GM13977 (cell line): ENCODE measurements at regions not wholly inside any gene's neighbourhood (a gene's known extent, or its start where the extent isn't known, plus 50 kb on each side); places are given as distances from the start of the nearest gene placed in this dataset.

ENCODE experiments used
- DNase-seq: peaks from one replicate; pipeline ENCODE4 v3.0.0; 2012; ENCODE audit warnings: low spot score
- CTCF ChIP-seq: IDR thresholded peaks from 2 replicates; pipeline ENCODE4 v1.5.1; 2012; ENCODE audit warnings: mild to moderate bottlenecking, control low read depth; ENCODE audit not compliant: insufficient read depth; ENCODE audit errors: extremely low read depth, missing control alignments
- in situ Hi-C: fragments of 300-500 bp; cut with MboI; formaldehyde crosslinking; loops from one replicate; pipeline ENCODE4 v1.12.0; 2022; ENCODE audit warnings: low sequenced_read_pairs, low pct_unique_long_range_greater_than_20kb, mixed read lengths, inconsistent platforms; ENCODE audit not compliant: unreplicated experiment

DNA sequence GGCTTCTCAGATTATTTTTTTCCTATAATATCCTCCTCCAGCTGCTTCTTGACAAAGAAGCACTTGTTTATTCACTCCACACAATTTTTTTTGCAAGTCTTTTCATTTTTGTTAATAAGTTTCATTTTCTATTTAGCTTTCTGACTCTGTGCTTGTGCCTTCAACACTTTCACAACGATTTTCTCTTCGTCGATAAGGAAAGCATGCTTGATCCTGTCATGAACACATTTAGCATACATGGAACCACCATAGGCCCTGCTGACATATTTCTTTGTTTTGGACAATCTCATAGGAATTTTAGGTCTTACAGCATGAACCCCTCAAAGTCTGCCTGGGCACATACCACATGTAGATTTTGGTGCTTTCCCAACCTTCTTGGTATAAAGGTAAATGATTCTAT lies 346.0 kb downstream of the KCNRG start:
- no peak for TF ChIP-seq CTCF
- in situ Hi-C loops: no loop called here
- DNase-seq: no peak

DNA sequence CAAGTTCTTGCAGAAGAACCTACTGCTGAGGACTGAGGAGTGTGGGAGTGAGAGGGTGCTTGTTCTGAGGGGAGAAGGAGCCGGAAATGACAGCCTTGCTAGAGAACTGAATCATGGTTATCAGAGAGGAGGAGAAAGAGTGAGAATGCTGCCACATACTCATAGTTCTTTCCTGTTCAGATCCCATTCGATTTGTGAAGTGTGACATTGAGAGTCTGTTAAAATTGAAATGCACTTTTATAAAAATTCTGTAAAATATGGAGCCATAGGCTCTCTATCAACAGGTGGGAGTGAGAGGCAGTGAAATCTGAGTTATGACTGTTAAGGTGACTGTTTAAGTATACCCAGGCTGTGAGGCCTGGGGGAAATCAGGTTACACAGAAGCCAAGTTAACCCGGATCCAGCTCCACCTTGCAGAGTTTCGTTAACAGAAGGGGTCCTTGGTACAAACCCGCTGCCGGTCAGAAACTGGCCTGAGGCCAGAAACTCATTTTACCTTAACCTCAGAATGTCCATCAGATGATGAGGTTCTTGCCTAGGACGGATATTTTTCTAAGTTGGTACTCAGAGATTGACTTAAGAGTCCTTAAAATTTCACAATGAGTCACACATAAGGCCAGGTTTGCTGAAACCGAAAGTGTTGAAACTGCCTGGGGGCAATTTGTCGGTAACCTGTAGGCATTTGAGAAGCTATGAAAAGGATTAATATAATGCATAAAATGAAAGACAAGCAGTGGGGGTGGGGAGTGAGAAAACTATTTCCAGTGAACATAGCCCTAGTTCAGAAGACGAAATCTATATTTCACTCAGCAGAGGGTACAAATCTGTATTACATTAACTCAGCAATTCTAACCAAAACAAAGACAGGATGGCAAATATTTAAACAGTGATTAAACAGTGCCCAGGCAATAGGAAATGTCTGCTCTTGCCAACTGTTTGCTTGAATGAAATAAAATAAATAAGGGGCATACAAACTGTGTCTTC lies 350.5 kb downstream of the KCNRG start:
- in situ Hi-C loops: no loop called here
- no peak for DNase-seq
- no peak for TF ChIP-seq CTCF

GRCh38 chr13:50366488-50367174 lies 351.4 kb downstream of the KCNRG start:
- in situ Hi-C loops: no loop called here
- peak; percentile 36 for DNase-seq
- no peak for TF ChIP-seq CTCF

DNA sequence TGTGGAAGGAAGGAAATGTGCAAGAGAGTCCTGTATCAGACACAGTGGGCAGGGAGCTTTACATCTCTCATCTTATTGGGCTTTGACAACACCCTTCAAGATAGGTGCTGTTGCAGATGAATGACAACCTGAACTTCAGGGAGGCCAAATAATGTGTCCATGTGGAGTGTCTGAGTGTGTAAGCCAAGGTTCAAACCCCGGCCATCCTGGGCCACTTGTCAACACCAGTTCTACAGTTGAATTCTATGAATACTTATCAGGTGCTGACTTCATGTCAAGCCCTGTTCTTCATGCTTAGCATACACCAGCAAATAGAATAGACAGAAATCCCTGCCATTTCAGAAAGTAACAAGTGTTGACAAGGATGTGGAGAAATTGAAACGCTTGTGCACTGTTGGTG lies 354.4 kb downstream of the KCNRG start:
- in situ Hi-C loops: no loop called here
- no peak for TF ChIP-seq CTCF
- DNase-seq: no peak

DNA sequence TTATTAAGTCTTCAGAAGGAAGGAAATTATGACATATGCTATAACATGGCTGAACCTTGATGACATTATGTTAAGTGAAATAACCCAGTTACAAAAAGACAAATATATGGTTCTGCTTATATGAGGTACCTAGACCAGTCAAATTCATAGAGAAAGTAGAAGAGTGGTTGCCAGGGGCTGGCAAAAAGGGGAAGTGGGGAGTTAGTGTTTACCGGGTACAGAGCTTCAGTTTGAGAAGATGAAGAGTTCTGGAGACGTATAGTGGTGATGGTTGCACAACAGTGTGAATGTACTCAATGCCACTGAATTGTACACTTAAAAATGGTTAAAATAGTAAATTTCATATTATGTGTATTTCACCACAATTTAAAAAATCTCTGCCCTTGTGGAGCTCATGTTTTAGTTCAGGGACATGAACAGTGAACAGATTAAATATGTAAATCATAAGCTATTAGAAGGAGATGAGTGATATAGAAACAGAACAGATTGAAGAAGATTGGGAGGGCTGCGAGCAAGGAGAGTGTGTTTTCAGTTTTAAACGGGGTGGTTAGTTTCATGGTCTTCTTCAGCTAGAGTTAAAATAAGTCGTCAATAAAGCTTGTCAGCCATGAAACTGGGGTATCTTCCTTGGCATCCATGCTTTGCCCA lies 355.2 kb downstream of the KCNRG start:
- in situ Hi-C loops: no loop called here
- no peak for DNase-seq
- no peak for TF ChIP-seq CTCF

DNA sequence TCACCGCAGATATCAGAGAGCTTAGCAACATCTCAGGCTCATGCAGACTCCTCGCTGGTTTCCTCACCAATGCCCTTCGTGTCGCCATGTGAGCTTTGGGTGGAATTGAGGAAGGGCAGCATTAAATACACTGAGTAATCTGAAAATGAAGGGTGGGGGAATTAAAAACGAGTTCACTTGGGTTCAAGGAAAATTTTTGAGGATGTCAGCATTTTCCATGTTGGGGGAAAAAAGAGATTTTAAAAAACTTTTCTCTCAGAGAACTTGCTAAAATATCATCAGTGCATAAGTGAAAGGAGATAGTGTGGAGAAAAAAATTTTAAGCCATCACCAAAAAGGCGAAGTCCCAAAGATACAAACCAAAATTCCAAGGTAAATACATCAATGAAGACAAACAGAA lies 359.3 kb downstream of the KCNRG start:
- TF ChIP-seq CTCF: no peak
- in situ Hi-C loops: no loop called here
- DNase-seq: no peak
